ENCODE measurements at regions not wholly inside any gene's neighbourhood (a gene's known extent, or its start where the extent isn't known, plus 50 kb on each side); places are given as distances from the start of the nearest gene placed in this dataset.

GRCh38 chr11:131191606-131192005 lies 178.8 kb upstream of the NTM start:
- no peak for DNase-seq (ENCODE audit: low read depth in 2 of 2)

- DNase-seq (ENCODE audit: low read depth in 2 of 2) = no peak
These were observed 177.8 kb upstream of the NTM start for GRCh38 chr11:131192628-131193027.

- DNase-seq (ENCODE audit: low read depth in 2 of 2) = no peak
These were observed 177.3 kb upstream of the NTM start for GRCh38 chr11:131193031-131193501.

GRCh38 chr11:131194726-131195125 lies 175.7 kb upstream of the NTM start:
- DNase-seq (ENCODE audit: low read depth in 2 of 2) = no peak

- no peak for DNase-seq (ENCODE audit: low read depth in 2 of 2)
These were observed 174.5 kb upstream of the NTM start for GRCh38 chr11:131195661-131196517.

GRCh38 chr11:131198161-131199014 lies 172.0 kb upstream of the NTM start:
- DNase-seq (ENCODE audit: low read depth in 2 of 2) = no peak

GRCh38 chr11:131199015-131199280 lies 171.5 kb upstream of the NTM start:
- no peak for DNase-seq (ENCODE audit: low read depth in 2 of 2)

- DNase-seq (ENCODE audit: low read depth in 2 of 2) = no peak
These were observed 168.7 kb upstream of the NTM start for GRCh38 chr11:131201674-131202073.

GRCh38 chr11:131203040-131203439 lies 167.4 kb upstream of the NTM start:
- DNase-seq (ENCODE audit: low read depth in 2 of 2) = no peak

- no peak for DNase-seq (ENCODE audit: low read depth in 2 of 2)
These were observed 166.1 kb upstream of the NTM start for GRCh38 chr11:131204282-131204681.

GRCh38 chr11:131204765-131205380 lies 165.5 kb upstream of the NTM start:
- no peak for DNase-seq (ENCODE audit: low read depth in 2 of 2)

- no peak for DNase-seq (ENCODE audit: low read depth in 2 of 2)
These were observed 163.7 kb upstream of the NTM start for GRCh38 chr11:131206671-131207070.

GRCh38 chr11:131207901-131208300 lies 162.5 kb upstream of the NTM start:
- DNase-seq (ENCODE audit: low read depth in 2 of 2) = no peak

- no peak for DNase-seq (ENCODE audit: low read depth in 2 of 2)
These were observed 152.8 kb upstream of the NTM start for GRCh38 chr11:131217313-131218310.

- no peak for DNase-seq (ENCODE audit: low read depth in 2 of 2)
These were observed 151.9 kb upstream of the NTM start for GRCh38 chr11:131218542-131218941.

- no peak for DNase-seq (ENCODE audit: low read depth in 2 of 2)
These were observed 150.8 kb upstream of the NTM start for GRCh38 chr11:131219646-131220045.

- DNase-seq (ENCODE audit: low read depth in 2 of 2) = no peak
These were observed 147.0 kb upstream of the NTM start for GRCh38 chr11:131223198-131223991.

GRCh38 chr11:131228378-131228777 lies 142.0 kb upstream of the NTM start:
- DNase-seq (ENCODE audit: low read depth in 2 of 2) = no peak

GRCh38 chr11:131229221-131229620 lies 141.2 kb upstream of the NTM start:
- DNase-seq (ENCODE audit: low read depth in 2 of 2) = no peak

- DNase-seq (ENCODE audit: low read depth in 2 of 2) = no peak
These were observed 139.0 kb upstream of the NTM start for GRCh38 chr11:131231317-131231940.
